NCI-H1105 (cell line): ENCODE measurements at regions not wholly inside any gene's neighbourhood (a gene's known extent, or its start where the extent isn't known, plus 50 kb on each side); places are given as distances from the start of the nearest gene placed in this dataset.

Source experiments
- DNase-seq: peaks from one replicate; lab custom pipeline; 2025; lab: John Stamatoyannopoulos, UW

DNA sequence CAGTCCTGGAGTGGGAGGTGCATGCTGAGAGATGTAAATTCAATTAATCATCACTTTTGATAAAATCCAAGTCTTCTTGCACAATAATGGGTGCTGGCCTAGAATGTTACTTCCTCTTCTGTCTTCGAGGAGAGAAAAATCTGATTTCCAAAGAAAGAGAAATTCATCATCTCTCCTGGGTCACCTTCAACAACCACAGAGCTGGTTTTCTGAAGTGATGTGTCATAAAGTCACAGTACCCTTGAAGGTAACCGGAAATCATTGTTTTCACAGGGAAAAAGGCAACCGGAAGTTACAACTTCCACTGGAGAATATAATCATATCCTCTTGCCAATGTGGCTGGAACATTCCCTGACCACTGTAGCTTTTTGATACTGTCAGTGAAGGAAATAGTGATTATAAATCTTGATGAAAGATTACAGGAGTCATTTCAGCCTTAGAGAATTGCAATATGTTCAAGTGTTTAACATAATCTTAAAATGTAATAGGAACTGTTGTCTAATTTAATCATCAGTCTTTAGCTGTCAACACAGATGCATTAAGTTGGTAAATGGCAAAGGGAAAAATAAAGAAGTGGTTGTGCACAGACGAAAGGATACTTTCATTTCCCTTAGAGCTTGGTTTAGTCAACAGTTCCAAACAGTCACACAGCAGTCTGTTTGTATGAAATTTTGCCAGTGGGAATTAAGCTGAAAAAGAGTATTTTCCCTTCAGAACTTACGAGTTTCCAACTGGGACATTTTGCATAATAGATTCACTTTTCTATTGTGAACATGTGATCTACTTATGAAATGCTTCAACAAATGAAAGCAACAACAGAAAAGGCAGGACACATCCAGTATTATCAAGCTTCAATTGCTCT lies 106.5 kb upstream of the SLC4A7 start:
- no peak for DNase-seq

DNA sequence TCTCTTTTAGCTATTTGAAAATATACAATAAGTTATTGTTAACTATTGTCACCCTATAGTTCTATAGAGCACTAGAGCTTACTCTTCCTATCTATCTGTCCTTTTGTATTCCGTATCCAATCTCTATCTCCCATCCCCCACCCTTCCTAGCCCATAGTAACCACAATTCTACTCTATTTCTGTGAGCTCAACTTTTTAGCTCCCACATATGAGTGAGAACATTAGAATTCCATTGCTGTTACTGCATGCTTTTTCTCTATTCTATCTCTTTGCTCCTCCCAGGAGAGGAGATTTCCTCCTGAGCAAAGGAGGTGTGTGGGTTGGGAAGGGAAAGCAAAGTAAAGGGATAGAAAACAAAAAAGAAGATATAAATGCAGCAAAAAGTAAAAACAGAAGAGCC lies 105.6 kb upstream of the SLC4A7 start:
- no peak for DNase-seq

DNA sequence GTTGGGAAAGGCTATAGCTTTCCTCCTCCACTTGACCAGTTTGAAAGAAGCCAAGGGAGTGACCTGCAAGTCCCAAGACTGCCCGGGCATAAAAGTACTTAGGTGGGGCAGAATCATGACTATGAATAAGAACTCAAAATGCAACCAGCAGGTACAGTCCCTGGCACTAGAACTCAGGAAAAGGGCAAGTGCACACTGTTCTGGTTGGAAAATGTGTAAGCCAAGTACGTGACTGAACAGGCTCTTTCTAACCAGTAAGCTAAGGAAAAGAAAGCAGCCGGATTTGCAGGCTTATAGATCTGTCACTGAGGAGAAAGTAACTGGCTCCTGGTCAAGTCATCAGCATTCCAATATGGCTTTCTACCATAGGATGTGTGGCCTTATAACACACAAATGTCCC lies 101.2 kb upstream of the SLC4A7 start:
- no peak for DNase-seq

DNA sequence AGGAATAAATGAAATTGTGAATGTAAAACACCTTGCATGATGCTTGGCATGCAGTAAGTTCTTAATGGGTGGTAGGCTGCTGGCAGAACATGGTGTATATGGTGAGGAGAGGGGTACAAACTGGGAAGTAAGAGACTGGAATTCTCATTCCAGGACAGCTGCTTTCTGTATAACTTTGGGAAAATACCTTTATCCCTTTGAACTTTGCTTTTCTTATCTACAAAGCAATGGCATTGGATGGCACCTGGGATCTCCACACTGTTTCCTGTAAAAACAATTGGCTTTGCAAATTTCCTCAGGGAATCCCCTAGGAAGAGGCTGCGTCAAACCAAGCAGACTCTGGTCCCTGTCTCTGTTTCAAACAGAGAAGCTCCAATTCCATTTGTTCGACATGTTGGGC lies 100.7 kb upstream of the SLC4A7 start:
- no peak for DNase-seq

GRCh38 chr3:27581852-27582251 lies 97.7 kb upstream of the SLC4A7 start:
- DNase-seq = no peak

- DNase-seq = no peak
These were observed 93.8 kb upstream of the SLC4A7 start for GRCh38 chr3:27578032-27578431.

- no peak for DNase-seq
These were observed 93.3 kb upstream of the SLC4A7 start for GRCh38 chr3:27577504-27577903.

DNA sequence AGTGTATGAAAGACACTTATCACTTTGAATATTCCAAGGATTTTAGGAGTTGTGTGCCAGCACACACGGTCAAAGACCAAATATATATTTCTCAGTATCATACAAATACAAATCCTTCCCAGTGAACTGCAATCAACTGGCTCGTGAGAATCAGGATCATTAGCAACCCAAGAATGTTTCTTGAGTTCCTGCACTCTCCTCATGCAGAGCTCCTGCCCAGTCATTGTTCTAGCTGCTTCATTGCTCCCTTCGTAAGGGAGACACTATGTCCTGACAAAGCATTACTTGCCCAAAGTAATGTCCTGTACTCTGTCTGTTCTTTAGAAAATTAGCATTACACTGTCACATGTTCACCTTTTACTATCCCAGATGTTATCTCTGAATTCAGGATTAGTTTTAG lies 92.0 kb upstream of the SLC4A7 start:
- no peak for DNase-seq

DNA sequence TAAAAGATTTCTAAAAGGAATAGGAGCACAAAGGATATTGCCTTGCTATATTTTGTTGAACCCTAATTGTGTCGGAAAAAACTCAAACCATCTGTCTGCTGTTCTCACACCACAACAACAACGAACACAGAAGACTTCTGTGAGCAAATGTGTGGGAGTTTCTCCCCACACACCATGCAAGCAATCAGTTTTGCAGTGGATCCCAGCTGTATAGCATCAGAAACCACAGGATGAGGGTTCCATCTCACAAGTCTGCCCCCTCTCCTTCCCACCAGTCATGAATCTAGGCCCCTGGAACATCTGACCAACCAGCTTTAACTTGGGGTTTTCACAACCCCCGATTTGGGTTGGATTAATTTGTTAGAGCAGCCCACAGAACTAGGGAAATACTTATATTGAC lies 91.3 kb upstream of the SLC4A7 start:
- DNase-seq = no peak

DNA sequence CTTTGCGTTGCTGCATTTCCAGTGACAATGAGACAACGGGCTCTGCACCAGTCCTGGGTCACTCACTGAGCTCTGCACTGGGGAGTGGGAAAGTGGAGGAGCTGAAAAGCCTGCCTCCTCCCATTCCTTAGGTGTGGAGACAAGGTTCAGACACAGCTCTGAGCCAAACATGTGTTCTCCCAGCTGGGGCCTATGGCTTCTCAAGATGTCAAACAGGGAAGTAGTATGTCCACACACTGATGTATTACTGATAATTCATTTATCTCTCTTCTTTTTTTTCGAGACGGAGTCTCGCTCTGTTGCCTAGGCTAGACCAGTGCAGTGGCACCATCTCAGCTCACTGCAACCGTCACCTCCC lies 90.2 kb upstream of the SLC4A7 start:
- no peak for DNase-seq

GRCh38 chr3:27573780-27574437 lies 89.7 kb upstream of the SLC4A7 start:
- no peak for DNase-seq

- no peak for DNase-seq
These were observed 89.0 kb upstream of the SLC4A7 start for GRCh38 chr3:27573138-27573537.

- no peak for DNase-seq
These were observed 87.2 kb upstream of the SLC4A7 start for GRCh38 chr3:27571345-27571744.

DNA sequence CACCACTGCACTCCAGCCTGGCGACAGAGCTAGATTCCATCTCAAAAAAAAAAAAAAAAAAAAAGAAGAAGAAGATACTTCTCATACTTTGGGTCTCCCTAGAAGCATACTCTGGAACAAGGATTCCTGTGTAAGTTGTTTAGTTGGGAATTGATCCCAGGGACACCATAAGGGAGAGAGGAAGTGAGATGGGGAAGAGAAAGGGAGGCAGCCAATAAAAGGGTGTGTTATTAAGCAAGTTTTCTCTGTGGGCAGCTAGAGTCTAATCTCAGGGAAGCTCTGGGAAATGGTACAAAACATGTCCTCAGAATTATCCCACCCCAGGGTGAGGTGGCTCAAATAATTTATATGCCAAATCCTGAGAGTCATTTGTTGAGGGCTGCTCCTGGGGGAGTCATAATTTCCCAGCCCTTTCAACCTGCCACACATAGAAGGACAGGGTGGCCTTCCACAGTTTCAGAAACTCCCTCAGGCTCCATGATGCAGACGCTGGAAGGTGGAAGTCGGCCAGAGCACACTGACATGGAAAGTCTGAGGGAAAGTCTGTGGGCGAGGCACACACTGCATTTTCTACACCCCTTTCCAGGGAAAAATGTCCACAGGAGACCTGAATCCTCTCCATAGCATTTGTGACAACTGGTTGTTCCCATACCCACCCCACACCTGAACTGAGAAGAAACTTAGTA lies 86.4 kb upstream of the SLC4A7 start:
- DNase-seq = no peak

DNA sequence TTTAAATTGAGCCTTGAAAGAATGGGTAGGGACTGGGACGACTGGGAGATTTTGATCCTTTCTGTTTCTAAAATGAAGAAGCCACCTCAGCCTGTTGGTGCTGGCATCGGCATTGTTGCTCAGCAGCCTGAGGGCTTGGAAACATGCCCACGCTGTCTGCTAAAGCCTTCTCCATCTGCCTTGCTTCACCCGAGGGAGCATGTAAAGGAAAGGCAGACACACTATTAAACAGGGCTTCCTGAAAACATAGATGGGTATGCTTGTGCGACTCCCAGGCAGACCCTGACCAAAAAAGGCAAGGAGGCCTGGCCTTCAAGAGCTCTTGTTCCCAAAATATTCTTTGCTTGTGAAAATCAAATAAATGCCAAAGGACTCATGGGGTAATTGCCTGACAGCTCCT lies 84.2 kb upstream of the SLC4A7 start:
- peak; percentile 19 for DNase-seq

DNA sequence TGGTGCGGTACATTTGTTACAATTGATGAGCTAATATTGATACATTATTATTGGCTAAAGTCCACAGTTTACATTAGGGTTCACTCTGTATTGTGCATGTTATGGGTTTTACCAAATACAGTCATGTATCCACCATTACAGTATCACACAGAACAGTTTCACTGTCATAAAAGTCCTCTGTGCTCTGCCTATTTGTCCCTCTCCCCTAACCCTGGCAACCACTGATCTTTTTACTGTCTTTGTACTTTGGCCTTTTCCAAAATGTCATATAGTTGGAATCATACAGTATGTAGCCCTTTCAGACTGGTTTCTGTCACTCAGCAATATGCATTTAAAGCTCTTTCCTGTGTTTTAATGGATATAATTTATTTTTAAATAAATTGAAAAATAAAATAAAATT lies 83.1 kb upstream of the SLC4A7 start:
- DNase-seq = no peak

GRCh38 chr3:27565201-27565852 lies 81.1 kb upstream of the SLC4A7 start:
- DNase-seq = no peak

DNA sequence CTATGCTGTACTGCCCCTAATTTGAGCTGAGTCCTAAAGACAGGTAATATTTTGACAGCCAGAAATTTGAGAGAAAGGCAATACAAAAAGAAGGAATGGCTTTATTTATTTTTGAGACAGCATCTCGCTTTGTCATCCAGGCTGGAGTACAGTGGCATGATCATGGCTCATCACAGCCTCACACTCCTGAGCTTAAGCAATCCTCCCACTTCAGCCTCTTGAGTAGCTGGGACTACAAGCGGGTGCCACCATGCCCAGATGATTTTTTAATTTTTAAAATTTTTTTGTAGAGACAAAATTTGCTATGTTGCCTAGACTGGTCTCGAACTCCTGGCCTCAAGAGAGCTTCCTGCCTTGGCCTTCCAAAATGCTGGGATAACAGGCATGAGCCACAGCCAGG lies 77.4 kb upstream of the SLC4A7 start:
- DNase-seq = no peak

DNA sequence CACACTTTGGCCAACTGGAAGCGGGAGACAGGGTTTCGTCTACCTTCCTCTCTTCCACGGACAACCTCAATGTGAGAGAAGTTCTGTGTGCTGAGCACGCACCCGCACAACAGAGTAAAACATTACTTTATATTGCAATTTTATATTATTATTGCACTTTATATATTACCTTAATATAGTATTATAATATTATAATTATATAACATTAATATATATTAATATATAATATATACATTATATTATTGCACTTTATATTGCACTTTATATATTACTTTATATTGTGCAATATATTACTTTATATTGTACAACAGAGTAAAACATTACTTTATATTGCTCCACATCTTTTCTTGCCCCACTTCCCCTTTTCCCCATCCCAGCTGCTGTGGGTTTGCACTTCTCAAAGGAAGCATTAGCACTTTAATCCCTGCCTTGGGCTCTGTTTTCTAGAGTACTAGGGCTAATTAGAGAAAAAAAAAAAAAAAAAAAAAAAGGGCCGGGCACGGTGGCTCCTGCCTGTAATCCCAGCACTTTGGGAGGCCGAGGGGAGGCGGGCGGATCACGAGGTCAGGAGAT lies 76.4 kb upstream of the SLC4A7 start:
- DNase-seq = no peak

GRCh38 chr3:27559835-27560234 lies 75.7 kb upstream of the SLC4A7 start:
- no peak for DNase-seq

DNA sequence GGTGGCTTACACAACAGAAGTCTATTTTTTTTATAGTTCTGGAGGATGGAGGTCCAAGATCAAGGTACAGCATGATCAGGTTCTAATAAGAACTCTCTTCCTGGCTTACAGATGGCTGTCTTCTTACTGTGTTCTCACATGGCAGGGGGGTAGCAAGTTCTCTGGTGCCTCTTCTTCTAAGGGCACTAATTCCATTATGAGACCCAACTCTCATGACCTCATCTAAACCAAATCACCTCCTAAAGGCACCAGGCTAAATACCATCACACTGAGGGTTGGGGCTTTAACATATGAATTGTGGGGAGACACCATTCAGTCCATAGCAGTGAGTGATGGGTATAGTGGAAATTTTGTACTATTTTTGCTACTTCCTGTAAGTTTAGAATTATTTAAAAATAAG lies 75.2 kb upstream of the SLC4A7 start:
- no peak for DNase-seq

- DNase-seq = no peak
These were observed 73.2 kb upstream of the SLC4A7 start for GRCh38 chr3:27557411-27557810.
